Hindlimb muscle (tissue), 1 donor: ENCODE measurements at regions not wholly inside any gene's neighbourhood (a gene's known extent, or its start where the extent isn't known, plus 50 kb on each side); places are given as distances from the start of the nearest gene placed in this dataset.

Experiments used
- DNase-seq: peaks from one replicate; pipeline ENCODE4 v3.0.0-alpha.2; 2013

DNA sequence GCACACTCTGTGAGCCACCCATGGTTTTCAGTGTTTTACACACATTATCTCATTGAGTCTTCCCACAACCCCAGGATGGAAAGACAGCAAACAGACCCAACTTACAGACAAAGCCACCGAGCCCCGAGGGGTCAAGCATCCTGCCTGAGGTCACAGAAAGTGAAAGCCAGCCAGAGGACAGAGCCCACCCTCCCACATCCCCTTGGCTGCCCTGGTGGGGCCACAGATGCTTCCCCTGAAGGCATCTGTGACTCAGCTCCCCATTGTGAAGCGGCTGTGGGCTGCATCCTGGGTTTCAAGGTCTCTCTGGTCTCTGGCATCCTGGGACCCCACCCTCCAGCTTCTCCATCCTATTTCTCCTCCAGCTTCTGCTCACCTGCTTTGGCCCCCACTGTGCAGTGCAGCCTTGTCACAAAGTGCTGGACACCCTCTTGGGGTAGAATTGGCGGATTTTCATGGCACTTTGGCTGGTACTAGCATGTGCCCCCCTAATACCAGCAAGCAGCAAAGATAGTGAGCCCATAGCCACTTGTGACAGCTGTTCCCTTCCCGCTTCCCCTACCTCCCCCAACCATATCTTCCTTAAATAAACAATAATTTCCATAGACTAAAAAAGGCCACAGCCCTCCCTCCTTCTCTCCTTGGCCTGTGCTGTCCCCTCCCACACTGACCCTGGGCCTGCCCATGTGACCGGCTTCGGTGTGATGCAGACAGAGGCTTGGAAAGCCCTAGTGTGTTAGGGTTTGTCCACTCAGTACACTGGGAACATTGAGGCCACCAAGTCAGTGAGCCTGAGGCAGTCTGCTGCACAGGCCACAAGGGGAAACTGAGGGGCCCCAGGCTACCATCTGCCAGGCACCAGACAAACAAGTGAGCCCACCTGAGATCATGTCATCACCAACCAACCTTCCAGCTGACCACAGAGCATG is 53.9 kb upstream of the SHISAL1 start:
- no peak for DNase-seq

- DNase-seq = no peak
Observed at GRCh38 chr22:44365832-44366231, 53.1 kb upstream of the SHISAL1 start.

DNA sequence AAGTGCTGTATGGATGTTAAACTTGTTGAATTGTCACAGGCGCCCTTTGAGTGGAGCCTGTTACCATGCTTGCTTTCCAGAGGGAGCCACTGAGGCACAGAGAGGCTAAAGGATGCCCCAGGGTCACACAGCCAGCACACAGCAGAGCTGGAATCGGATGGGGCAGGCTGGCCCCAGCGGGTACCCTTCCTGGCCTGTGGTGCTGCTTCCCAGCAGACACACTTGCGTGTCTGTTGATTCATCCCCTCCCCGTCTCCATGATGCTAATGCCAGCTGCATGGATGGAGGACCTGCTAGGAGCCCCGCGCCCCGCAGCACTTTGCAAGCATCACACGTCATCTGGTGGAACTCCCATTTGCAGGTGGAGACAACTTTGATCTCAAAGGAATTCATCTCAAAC is 52.4 kb upstream of the SHISAL1 start:
- no peak for DNase-seq

GRCh38 chr22:44364751-44365130 is 52.0 kb upstream of the SHISAL1 start:
- peak; percentile 40 for DNase-seq

- DNase-seq = no peak
Observed at GRCh38 chr22:44363980-44364750, 51.4 kb upstream of the SHISAL1 start.

- DNase-seq = peak; percentile 79
Observed at GRCh38 chr22:44363013-44363979, 50.5 kb upstream of the SHISAL1 start.

DNA sequence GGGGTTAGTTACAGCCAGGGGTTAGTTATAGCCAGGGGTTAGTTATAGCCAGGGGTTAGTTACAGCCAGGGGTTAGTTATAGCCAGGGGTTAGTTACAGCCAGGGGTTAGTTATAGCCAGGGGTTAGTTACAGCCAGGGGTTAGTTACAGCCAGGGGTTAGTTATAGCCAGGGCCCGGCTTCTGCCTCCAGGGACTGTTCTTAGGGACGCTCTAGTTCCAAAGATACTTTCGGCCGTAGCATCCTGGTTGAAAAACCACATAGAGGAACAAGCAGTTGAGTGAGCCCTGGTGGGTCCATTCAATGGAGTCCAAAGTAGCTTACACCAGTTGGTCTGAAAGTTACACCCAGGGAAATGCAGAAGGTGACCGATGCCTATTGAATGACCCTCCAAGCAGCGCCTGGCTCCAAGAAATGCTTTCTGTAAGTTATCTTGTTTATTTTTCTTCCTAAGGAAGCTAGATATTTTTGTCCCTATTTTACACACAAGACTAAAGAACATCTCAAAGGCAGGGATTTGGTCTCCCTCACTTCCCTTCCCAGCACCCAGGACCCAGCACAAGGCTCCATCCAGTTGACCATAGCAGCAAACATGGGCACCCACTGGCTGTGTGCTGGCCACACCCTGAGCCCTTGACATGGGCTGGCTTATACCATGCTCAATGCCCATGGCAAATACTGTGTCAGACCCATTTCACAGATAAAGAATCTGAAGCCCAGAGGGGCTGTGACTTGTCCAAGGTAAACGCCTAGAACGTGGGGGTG is 49.7 kb upstream of the SHISAL1 start:
- no peak for DNase-seq
